H1 (cell line): ENCODE measurements at regions not wholly inside any gene's neighbourhood (a gene's known extent, or its start where the extent isn't known, plus 50 kb on each side); places are given as distances from the start of the nearest gene placed in this dataset.

Experiments used
- CBX5 ChIP-seq: fragments of 300-800, 300-1000 bp; sonication (generic); IDR thresholded peaks from 2 replicates; pipeline ENCODE4 v1.7.1; 2016; ENCODE audit warnings: antibody characterized with exemption, low read length, low read depth
- POLR2A ChIP-seq, 2 experiments: IDR thresholded peaks; 1 replicate in 1 of 2; 2 replicates in 1 of 2; pipeline ENCODE4 v1.6.1; 2011; ENCODE audit warnings: low read depth in 2 of 2, low read length in 2 of 2, mild to moderate bottlenecking in 2 of 2; ENCODE audit errors: control extremely low read depth in 1 of 2

GRCh38 chr3:135453326-135453725 lies 512.2 kb upstream of the PPP2R3A start:
- TF ChIP-seq POLR2A (IDR thresholded peaks at IDR 0.05; ENCODE audit: control extremely low read depth in 1 of 2, low read depth in 2 of 2, low read length in 2 of 2): no peak
- TF ChIP-seq CBX5: no peak
